AG09319 (cell line): ENCODE measurements at regions not wholly inside any gene's neighbourhood (a gene's known extent, or its start where the extent isn't known, plus 50 kb on each side); places are given as distances from the start of the nearest gene placed in this dataset.

Experiments used
- DNase-seq: peaks from one replicate; pipeline ENCODE4 v3.0.0-alpha.2; 2010; ENCODE audit warnings: low read depth; ENCODE audit errors: extremely low read depth
- CTCF ChIP-seq: IDR thresholded peaks from 2 replicates; pipeline ENCODE4 v1.5.1; 2011; ENCODE audit warnings: low read depth, mild to moderate bottlenecking, inconsistent platforms, low read length, moderate library complexity

GRCh38 chr17:72591289-72592241 is 470.7 kb downstream of the SOX9 start:
- no peak for TF ChIP-seq CTCF
- no peak for DNase-seq

- DNase-seq: peak; percentile 67
- no peak for TF ChIP-seq CTCF
These were observed 471.6 kb downstream of the SOX9 start for GRCh38 chr17:72592242-72592966.

- no peak for TF ChIP-seq CTCF
- no peak for DNase-seq
These were observed 472.1 kb downstream of the SOX9 start for GRCh38 chr17:72592967-72593325.

GRCh38 chr17:72594248-72594647 is 473.4 kb downstream of the SOX9 start:
- no peak for DNase-seq
- TF ChIP-seq CTCF: no peak
